SK-MEL-5 (cell line): ENCODE measurements at regions not wholly inside any gene's neighbourhood (a gene's known extent, or its start where the extent isn't known, plus 50 kb on each side); places are given as distances from the start of the nearest gene placed in this dataset.

Experiments
- DNase-seq: peaks from one replicate; pipeline ENCODE4 v3.0.0-alpha.2; 2016; ENCODE audit warnings: low read depth, low spot score
- in situ Hi-C: cut with HindIII; loops from 2 replicates; pipeline ENCODE4 v1.10.0; 2016; ENCODE audit warnings: low sequenced_read_pairs, high pct_unique_total_duplicates, low pct_unique_long_range_greater_than_20kb

DNA sequence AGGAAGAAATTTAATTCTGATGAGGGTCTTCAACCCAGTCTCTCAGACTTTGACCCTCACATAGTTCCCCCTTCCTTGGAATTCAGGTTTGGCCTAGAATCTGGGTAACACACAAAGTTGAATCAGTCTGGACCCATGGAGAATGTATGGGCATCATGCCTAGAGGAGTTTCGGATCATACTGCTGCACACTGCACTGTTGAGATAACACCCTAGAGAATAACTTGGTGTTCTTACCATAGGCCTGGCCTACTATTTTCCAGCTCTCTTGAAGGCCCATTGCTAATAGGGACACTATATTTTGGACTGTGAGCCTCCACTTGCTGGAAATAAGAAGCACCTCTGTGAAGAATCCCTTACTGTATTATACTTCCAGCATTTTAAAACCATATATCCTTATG is 413.5 kb downstream of the PLK2 start:
- no peak for DNase-seq
- in situ Hi-C loops, result no loop called here

- peak; percentile 0 for DNase-seq
- in situ Hi-C loops, result no loop called here
Observed at GRCh38 chr5:58044166-58044565, 415.7 kb downstream of the PLK2 start.

DNA sequence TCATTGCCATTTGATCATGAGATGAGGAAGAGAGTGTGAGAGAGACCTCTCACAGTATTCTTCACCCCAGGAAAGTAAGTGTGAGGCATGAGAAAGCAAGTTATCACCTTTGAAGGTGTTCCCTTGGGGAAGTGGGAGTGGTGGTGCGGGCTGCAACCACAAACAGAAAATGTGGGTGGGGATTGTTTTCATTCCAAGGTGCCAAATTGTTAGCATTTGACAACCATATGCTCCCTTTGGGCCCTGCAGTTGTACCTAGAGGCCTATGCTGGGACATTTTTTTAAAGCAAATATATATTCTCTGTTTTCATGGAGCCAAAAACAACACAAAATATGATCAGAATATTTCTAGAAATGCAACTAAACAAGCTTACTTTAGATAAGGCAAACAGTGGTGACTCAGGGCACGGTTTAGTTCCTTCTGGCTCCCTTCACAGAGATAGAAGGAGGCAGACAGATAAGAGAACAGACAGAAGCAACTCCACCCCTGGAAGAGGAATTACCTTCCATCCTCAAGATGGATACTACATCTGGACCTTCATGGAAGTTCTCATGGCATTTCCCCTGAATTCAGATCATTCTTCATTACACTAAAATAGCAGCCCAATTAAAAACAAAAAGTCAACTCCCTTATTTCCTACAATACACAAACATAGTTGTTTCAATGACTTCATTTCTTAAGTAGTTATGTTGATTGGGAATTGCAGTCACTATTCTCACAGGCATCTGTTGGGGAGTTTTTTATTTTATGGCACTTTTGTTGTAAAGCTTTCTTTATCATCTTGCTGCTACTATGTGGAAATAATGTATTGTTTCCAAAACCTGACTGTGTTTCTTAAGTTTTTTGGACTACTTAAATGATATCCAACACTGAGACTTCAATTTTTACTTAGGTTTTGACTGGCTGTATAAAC is 416.6 kb downstream of the PLK2 start:
- no peak for DNase-seq
- in situ Hi-C loops, result no loop called here

DNA sequence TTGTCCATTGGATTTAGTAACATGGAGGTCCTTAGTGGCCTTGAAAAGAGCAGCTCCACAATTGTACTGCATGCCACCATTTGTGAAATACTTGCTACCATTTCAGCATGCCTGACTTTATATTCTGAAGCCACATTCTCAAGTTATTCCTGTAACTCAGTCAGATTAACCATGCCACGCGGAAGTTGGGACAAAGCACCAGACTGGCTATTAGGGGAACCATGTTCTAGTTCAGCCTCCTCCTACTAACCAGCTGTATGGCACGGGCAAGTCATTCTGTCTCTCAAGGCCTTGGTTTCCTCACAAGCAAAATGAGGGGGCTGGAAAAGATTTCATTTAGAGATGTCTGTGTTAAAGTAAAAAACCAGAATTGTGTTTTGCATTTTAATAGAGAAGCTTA is 418.0 kb downstream of the PLK2 start:
- no peak for DNase-seq
- in situ Hi-C loops, result no loop called here

- in situ Hi-C loops, result no loop called here
- peak; percentile 0 for DNase-seq
Observed at GRCh38 chr5:58040846-58041245, 419.0 kb downstream of the PLK2 start.

DNA sequence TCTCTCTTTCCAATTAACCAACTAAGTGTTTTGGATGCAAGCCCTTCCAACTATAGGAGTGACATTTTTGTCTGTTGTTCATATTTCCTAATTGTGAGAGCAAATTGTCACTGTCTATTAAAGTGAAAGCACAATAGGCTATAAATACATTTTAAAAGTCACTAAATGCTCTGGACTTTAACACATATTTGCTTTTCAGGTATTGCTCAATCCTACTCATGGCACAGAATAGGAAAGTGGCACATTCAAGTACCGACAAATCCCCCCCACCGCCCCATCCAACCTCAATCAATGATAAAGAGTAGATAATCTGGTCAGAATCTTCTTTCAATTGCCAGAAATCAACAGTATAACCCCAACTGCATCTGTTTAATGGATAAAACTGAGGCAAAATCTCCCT is 419.8 kb downstream of the PLK2 start:
- in situ Hi-C loops, result no loop called here
- no peak for DNase-seq

GRCh38 chr5:58037899-58038298 is 422.0 kb downstream of the PLK2 start:
- DNase-seq, result no peak
- in situ Hi-C loops, result no loop called here

- in situ Hi-C loops, result no loop called here
- no peak for DNase-seq
Observed at GRCh38 chr5:58025809-58026208, 434.1 kb downstream of the PLK2 start.

DNA sequence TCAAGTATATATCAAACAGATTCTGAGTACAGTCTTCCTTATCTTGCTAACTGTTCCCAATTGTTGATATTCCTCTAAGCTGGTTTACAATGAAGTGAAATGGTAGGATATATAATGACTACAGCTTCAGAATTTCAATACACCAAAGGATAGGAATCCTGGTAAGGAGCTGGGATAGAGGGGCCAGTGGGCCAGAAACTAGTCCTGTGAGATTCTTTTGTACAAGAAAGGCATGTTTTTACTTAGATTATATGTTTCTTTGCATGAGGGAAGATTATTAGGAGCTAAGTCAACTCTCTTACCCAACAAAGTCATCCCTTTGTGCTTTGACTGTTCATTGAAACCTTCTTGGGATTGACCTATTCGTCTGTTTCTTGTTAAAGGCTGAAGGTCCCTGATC is 435.7 kb downstream of the PLK2 start:
- DNase-seq, result no peak
- in situ Hi-C loops, result no loop called here

GRCh38 chr5:58022055-58022454 is 437.8 kb downstream of the PLK2 start:
- no peak for DNase-seq

GRCh38 chr5:58021466-58021865 is 438.4 kb downstream of the PLK2 start:
- no peak for DNase-seq
- in situ Hi-C loops, result no loop called here

More at GRCh38 chr5:58022055-58022454, 437.8 kb downstream of the PLK2 start:
- in situ Hi-C loops, result no loop called here

- in situ Hi-C loops, result no loop called here
- DNase-seq, result no peak
Observed at GRCh38 chr5:58019614-58020013, 440.3 kb downstream of the PLK2 start.

DNA sequence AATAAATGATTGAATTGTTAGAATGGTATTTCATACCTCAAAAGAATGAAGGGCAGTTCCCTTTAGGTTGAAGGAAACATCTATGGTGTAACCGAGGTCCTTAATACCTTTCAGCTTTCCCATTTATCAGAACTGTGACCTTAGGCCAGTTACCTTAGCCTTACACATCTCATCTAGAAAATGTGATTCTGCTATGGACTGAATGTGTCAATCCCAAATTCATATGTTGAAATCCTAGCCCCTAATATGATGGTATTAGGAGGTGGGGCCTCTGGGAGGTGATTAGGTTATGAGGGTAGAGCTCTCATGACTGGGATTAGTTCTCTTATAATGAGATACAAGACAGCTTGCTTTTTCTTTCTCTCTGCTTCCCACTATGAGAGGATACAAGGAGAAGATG is 441.9 kb downstream of the PLK2 start:
- DNase-seq, result no peak
- in situ Hi-C loops, result no loop called here

DNA sequence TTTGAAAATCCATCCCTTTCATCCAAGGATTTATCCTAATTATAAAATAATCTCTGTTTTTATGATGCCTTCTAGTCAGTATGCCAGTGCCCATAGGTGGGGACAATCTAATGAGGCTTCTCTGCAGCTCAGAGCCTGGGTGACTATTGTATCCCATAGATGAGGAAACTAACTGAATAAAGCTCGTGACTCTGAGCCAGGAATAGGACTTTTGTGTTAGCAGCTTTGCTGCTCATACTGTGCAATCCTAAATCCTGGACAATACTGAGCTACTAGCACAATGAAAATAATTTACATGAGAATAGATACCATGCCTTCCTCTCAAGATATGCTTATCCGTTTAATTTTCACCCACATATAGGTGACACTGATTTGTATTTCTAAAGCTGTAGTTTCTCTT is 443.0 kb downstream of the PLK2 start:
- in situ Hi-C loops, result no loop called here
- DNase-seq, result no peak

DNA sequence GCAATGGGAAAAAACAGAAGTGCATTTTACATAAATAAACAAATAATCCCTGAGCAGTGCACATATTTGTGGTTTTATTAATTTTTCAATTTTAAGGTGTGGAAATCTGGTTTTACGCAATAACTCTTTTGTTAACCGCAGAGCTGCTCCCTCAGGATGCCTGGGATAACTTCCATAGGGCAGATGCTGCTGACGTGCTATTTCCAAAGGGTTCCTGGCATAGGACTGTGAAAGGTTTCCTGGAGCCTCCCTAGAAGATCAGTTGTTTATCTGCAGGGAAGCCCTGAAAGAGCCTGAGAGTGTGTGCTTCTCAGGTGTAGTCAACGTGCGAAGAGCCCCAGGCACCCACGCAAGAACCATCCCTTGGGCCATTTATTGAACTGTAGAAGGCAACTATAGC is 443.5 kb downstream of the PLK2 start:
- DNase-seq, result no peak
- in situ Hi-C loops, result no loop called here

DNA sequence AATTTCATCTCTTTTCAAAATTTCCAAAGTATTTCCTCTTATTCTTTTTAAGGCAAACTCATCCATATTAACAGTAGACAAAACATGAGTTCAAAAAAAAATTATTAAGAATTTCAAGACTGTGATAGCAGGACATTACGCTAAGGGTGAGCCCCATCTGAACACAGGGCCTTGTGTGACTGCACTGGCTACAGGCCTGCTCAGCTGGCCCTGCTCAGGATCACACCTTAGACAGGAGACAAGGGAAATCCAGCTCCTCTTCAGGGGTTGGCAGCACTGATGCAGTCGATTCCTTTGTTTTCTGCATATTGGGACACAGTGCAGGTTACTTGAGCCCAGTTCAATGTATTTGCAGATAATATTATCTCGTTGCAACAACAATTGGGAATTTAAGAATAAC is 444.7 kb downstream of the PLK2 start:
- in situ Hi-C loops, result no loop called here
- DNase-seq, result no peak

- in situ Hi-C loops, result no loop called here
- no peak for DNase-seq
Observed at GRCh38 chr5:58013542-58014258, 446.2 kb downstream of the PLK2 start.

DNA sequence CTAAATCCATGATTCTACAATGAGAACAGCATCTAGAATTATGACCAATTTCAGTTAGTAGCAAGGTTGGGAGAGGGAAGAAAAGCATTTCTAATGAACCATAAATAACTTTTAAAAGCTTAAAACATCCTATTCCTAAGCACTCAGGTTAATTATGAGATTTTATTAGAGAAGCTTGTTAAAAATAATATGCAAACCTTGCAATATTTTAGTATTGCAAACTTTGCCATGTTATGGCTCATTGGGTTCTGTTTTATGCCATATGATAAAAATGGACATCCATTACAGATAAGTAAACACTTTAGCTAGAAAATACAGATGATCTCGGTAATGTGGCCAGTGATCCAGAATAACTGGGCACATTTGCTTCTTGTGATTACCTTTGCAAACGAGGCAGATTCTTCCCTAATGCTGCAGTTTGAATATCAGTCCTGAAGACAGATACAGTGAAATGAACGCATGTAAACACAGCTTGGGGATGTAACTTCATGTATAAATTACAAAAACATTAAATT is 447.0 kb downstream of the PLK2 start:
- in situ Hi-C loops, result no loop called here
- DNase-seq, result no peak

- in situ Hi-C loops, result no loop called here
- no peak for DNase-seq
Observed at GRCh38 chr5:58012102-58012501, 447.8 kb downstream of the PLK2 start.
